Endothelial cell of umbilical vein (primary cell): ENCODE measurements at regions not wholly inside any gene's neighbourhood (a gene's known extent, or its start where the extent isn't known, plus 50 kb on each side); places are given as distances from the start of the nearest gene placed in this dataset.

Experiments
- BruUV-seq: library from RNA; stranded (reverse); fragments of 400-500 nt; replicated peaks from 2 replicates; lab custom pipeline; 2021; lab: Mats Ljungman, UMichigan
- CTCF ChIA-PET: fragments of 300-600, 350-600 bp; sonication (Branson Sonifier 250); formaldehyde crosslinking; loops from one replicate; lab custom pipeline; 2021; ENCODE audit warnings: antibody characterized with exemption, inconsistent platforms; lab: Charles Lee
- POLR2A ChIA-PET: fragments of 300-600, 350-600 bp; sonication (Branson Sonifier 250); formaldehyde crosslinking; loops from one replicate; lab custom pipeline; 2021; ENCODE audit warnings: antibody characterized with exemption, inconsistent platforms; lab: Charles Lee
- DNase-seq: peaks from one replicate; pipeline ENCODE4 v3.0.0-alpha.2; 2011; ENCODE audit warnings: low read depth, low spot score
- FAIRE-seq: peaks from 2 replicates; lab custom pipeline; 2011; peaks lifted over from hg19 to GRCh38; lab: Jason Lieb, UNC
- H2AFZ ChIP-seq: 2 replicates; pipeline ENCODE4 v1.6.0; 2012; ENCODE audit warnings: low read depth, low read length, control low read depth, inconsistent platforms
- H3K27ac ChIP-seq: 2 replicates; pipeline ENCODE4 v1.5.1; 2011; ENCODE audit warnings: low read depth, mild to moderate bottlenecking, control low read depth, low read length, moderate library complexity; ENCODE audit not compliant: insufficient read depth
- H3K27me3 ChIP-seq, 2 experiments: 2 replicates each; pipeline versions ENCODE4 v1.6.0 to v1.6.1; 2011; ENCODE audit warnings: low read length in 2 of 2, mixed read lengths in 1 of 2; ENCODE audit not compliant: control insufficient read depth in 2 of 2, insufficient read depth in 2 of 2
- H3K36me3 ChIP-seq, 2 experiments: 2 replicates in 1 of 2; 3 replicates in 1 of 2; pipeline ENCODE4 v1.5.1; 2011; ENCODE audit warnings: low read length in 2 of 2, mild to moderate bottlenecking in 1 of 2, moderate library complexity in 1 of 2; ENCODE audit not compliant: control insufficient read depth in 2 of 2, insufficient read depth in 2 of 2; ENCODE audit errors: extremely low read depth in 1 of 2
- H3K4me1 ChIP-seq: 3 replicates; pipeline ENCODE4 v1.5.1; 2011; ENCODE audit warnings: mild to moderate bottlenecking, low read length; ENCODE audit not compliant: control insufficient read depth, insufficient read depth; ENCODE audit errors: extremely low read depth
- H3K4me2 ChIP-seq: 2 replicates; pipeline ENCODE4 v1.6.1; 2011; ENCODE audit warnings: low read length, control low read depth, mixed read lengths; ENCODE audit not compliant: insufficient read depth
- H3K4me3 ChIP-seq, 3 experiments: fragments of 200-600 bp in 1 of 3; sonication (generic), shearing (Covaris generic) in 1 of 3; replicated peaks in 1 of 3; 2 replicates each; pipeline ENCODE4 v1.5.1; 2011 to 2016; ENCODE audit warnings: control low read depth in 3 of 3, low read length in 3 of 3, mild to moderate bottlenecking in 2 of 3, inconsistent platforms in 1 of 3, low read depth in 1 of 3, moderate library complexity in 1 of 3; ENCODE audit not compliant: insufficient read depth in 1 of 3
- H3K79me2 ChIP-seq: 2 replicates; pipeline ENCODE4 v1.6.0; 2012; ENCODE audit warnings: low read length, inconsistent platforms; ENCODE audit not compliant: control insufficient read depth, insufficient read depth
- H3K9ac ChIP-seq: replicated peaks from 2 replicates; pipeline ENCODE3; 2011; ENCODE audit warnings: low read length, control low read depth; ENCODE audit not compliant: insufficient read depth; ENCODE audit errors: extremely low read depth
- H3K9me1 ChIP-seq: replicated peaks from 3 replicates; pipeline ENCODE4 v1.6.0; 2011; ENCODE audit warnings: mild to moderate bottlenecking, low read length; ENCODE audit not compliant: control insufficient read depth, insufficient read depth; ENCODE audit errors: extremely low read depth
- H3K9me3 ChIP-seq: replicated peaks from 2 replicates; pipeline ENCODE4 v1.5.1; 2012; ENCODE audit warnings: low read length, inconsistent platforms; ENCODE audit not compliant: control insufficient read depth, insufficient read depth
- H4K20me1 ChIP-seq: replicated peaks from 2 replicates; pipeline ENCODE3; 2011; ENCODE audit warnings: mild to moderate bottlenecking, low read length; ENCODE audit not compliant: control insufficient read depth, insufficient read depth; ENCODE audit errors: extremely low read depth
- EZH2 ChIP-seq: IDR thresholded peaks from 2 replicates; pipeline ENCODE4 v1.6.1; 2012; ENCODE audit warnings: borderline replicate concordance, low read depth, mild to moderate bottlenecking, moderate library complexity, low read length, inconsistent platforms; ENCODE audit not compliant: severe bottlenecking
- FOS ChIP-seq: IDR thresholded peaks from 2 replicates; pipeline ENCODE4 v1.6.1; 2011; ENCODE audit warnings: mild to moderate bottlenecking, low read length, moderate library complexity, borderline replicate concordance; ENCODE audit not compliant: insufficient read depth
- GATA2 ChIP-seq: IDR thresholded peaks from 2 replicates; pipeline ENCODE4 v1.7.0; 2011; ENCODE audit warnings: low read depth, mild to moderate bottlenecking, moderate library complexity, mixed read lengths, low read length; ENCODE audit not compliant: insufficient read length, insufficient read depth
- JUN ChIP-seq: IDR thresholded peaks from 2 replicates; pipeline ENCODE4 v1.6.1; 2011; ENCODE audit warnings: borderline replicate concordance, low read depth; ENCODE audit not compliant: insufficient read length, insufficient read depth
- MAX ChIP-seq: IDR thresholded peaks from 2 replicates; pipeline ENCODE4 v1.6.1; 2011; ENCODE audit not compliant: insufficient read depth, insufficient read length
- MYC ChIP-seq: IDR thresholded peaks from one replicate; pipeline ENCODE4 v1.6.1; 2011; ENCODE audit warnings: mild to moderate bottlenecking, low read depth, low read length
- POLR2A ChIP-seq: IDR thresholded peaks from 2 replicates; pipeline ENCODE4 v1.6.1; 2012; ENCODE audit warnings: low read depth, mild to moderate bottlenecking, control low read depth, low read length
- POLR2AphosphoS5 ChIP-seq: IDR thresholded peaks from 2 replicates; pipeline ENCODE4 v1.6.1; 2012; ENCODE audit warnings: low read depth, mild to moderate bottlenecking, control low read depth, low read length, moderate library complexity; ENCODE audit not compliant: insufficient read depth
- dilution Hi-C: fragments of 300-500 bp; cut with MboI; formaldehyde crosslinking; loops from one replicate; pipeline ENCODE4 v1.15.0; 2019; ENCODE audit warnings: low sequenced_read_pairs; ENCODE audit not compliant: extremely low pct_ligation_motif_present
- intact Hi-C: fragments of 100-400 bp; cut with micrococcal nuclease; formaldehyde crosslinking; loops from one replicate; pipeline ENCODE4 v1.10.0; 2022
- TF ChIP-seq, protein P1 (sequence below), 2 donors: IDR thresholded peaks; 1 replicate in 1 of 2; 2 replicates in 1 of 2; pipeline ENCODE4 v1.5.1; 2011; ENCODE audit warnings: low read length in 2 of 2, mild to moderate bottlenecking in 2 of 2, moderate library complexity in 2 of 2, control low read depth in 1 of 2, inconsistent platforms in 1 of 2, low read depth in 1 of 2; ENCODE audit not compliant: insufficient read depth in 1 of 2; ENCODE audit errors: extremely low read depth in 1 of 2

GRCh38 chr18:73621091-73621490 lies 526.5 kb downstream of the FBXO15 start:
- no TSS peak for BruUV-seq
- Histone ChIP-seq H3K27ac (no peak overlapping the region), H3K4me1 (no peaks in the 10 kb centered on the region), H3K9me1 (no peaks in the 10 kb centered on the region), H4K20me1 (no peaks in the 10 kb centered on the region), H2AFZ (no peak overlapping the region), H3K9ac (no peak overlapping the region), H3K4me3 (no peak overlapping the region), H3K9me3 (peaks cover 3% of the 10 kb centered on the region), H3K36me3 (no peaks in the 10 kb centered on the region), H3K27me3 (no peaks in the 10 kb centered on the region), H3K4me2 (no peak overlapping the region), H3K79me2 (no peaks in the 10 kb centered on the region)
- POLR2A ChIA-PET, result no interaction called here
- DNase-seq (no peak), FAIRE-seq (no peak)
- intact Hi-C loops, result no loop called here
- dilution Hi-C loops, result no loop called here
- CTCF ChIA-PET, result no interaction called here
- no peak for TF ChIP-seq FOS
- TF ChIP-seq POLR2AphosphoS5, result no peak
- no peak for TF ChIP-seq MYC
- no peak for TF ChIP-seq MAX
- TF ChIP-seq GATA2, result no peak
- TF ChIP-seq POLR2A, result no peak
- TF ChIP-seq, protein P1, sequence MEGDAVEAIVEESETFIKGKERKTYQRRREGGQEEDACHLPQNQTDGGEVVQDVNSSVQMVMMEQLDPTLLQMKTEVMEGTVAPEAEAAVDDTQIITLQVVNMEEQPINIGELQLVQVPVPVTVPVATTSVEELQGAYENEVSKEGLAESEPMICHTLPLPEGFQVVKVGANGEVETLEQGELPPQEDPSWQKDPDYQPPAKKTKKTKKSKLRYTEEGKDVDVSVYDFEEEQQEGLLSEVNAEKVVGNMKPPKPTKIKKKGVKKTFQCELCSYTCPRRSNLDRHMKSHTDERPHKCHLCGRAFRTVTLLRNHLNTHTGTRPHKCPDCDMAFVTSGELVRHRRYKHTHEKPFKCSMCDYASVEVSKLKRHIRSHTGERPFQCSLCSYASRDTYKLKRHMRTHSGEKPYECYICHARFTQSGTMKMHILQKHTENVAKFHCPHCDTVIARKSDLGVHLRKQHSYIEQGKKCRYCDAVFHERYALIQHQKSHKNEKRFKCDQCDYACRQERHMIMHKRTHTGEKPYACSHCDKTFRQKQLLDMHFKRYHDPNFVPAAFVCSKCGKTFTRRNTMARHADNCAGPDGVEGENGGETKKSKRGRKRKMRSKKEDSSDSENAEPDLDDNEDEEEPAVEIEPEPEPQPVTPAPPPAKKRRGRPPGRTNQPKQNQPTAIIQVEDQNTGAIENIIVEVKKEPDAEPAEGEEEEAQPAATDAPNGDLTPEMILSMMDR (IDR thresholded peaks at IDR 0.05; ENCODE audit: extremely low read depth in 1 of 2, insufficient read depth in 1 of 2, low read depth in 1 of 2, low read length in 2 of 2), result no peak
- no peak for TF ChIP-seq EZH2
- no peak for TF ChIP-seq JUN
